ENCODE measurements at regions not wholly inside any gene's neighbourhood (a gene's known extent, or its start where the extent isn't known, plus 50 kb on each side); places are given as distances from the start of the nearest gene placed in this dataset.

DNA sequence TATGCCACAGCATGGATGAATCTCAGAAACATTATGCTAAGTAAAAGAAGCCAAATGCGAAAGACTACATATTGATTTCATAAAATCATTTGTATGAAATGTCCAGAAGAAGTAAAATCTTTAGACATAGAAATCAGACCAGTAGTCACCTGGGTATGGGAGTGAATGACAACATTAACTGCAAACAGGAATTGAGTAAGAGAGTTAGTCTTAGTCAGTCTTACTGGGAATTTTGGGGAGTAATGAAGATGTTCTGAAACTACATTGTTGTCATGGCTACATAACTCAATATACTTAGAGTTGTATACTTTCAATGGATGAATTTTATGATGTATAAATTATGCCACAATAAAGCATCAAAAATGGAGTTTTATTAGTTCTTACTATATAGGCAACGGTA, 107.8 kb upstream of the CHORDC1 start:
- TF ChIP-seq, protein P1, sequence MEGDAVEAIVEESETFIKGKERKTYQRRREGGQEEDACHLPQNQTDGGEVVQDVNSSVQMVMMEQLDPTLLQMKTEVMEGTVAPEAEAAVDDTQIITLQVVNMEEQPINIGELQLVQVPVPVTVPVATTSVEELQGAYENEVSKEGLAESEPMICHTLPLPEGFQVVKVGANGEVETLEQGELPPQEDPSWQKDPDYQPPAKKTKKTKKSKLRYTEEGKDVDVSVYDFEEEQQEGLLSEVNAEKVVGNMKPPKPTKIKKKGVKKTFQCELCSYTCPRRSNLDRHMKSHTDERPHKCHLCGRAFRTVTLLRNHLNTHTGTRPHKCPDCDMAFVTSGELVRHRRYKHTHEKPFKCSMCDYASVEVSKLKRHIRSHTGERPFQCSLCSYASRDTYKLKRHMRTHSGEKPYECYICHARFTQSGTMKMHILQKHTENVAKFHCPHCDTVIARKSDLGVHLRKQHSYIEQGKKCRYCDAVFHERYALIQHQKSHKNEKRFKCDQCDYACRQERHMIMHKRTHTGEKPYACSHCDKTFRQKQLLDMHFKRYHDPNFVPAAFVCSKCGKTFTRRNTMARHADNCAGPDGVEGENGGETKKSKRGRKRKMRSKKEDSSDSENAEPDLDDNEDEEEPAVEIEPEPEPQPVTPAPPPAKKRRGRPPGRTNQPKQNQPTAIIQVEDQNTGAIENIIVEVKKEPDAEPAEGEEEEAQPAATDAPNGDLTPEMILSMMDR (IDR thresholded peaks at IDR 0.05) = no peak
- TF ChIP-seq POLR2A (IDR thresholded peaks at IDR 0.05) = no peak
